ENCODE measurements at regions not wholly inside any gene's neighbourhood (a gene's known extent, or its start where the extent isn't known, plus 50 kb on each side); places are given as distances from the start of the nearest gene placed in this dataset.

GRCh38 chr6:44062771-44063560, 64.3 kb downstream of the MRPL14 start:
- no peak for DNase-seq

GRCh38 chr6:44062105-44062770, 65.0 kb downstream of the MRPL14 start:
- no peak for DNase-seq

- no peak for DNase-seq
Measured at GRCh38 chr6:44061375-44062104, 65.7 kb downstream of the MRPL14 start.

- DNase-seq: no peak
Measured at GRCh38 chr6:44060612-44061374, 66.5 kb downstream of the MRPL14 start.

GRCh38 chr6:44059359-44060346, 67.6 kb downstream of the MRPL14 start:
- DNase-seq: no peak

- DNase-seq: peak; percentile 26
Measured at GRCh38 chr6:44058617-44059358, 68.5 kb downstream of the MRPL14 start.

- DNase-seq: no peak
Measured at GRCh38 chr6:44057931-44058616, 69.2 kb downstream of the MRPL14 start.

- DNase-seq: no peak
Measured at GRCh38 chr6:44057238-44057930, 69.9 kb downstream of the MRPL14 start.

GRCh38 chr6:44056392-44057237, 70.6 kb downstream of the MRPL14 start:
- DNase-seq: no peak

GRCh38 chr6:44054721-44055559, 72.3 kb downstream of the MRPL14 start:
- no peak for DNase-seq

GRCh38 chr6:44053760-44054556, 73.3 kb downstream of the MRPL14 start:
- DNase-seq: no peak

- no peak for DNase-seq
Measured at GRCh38 chr6:44053106-44053756, 74.0 kb downstream of the MRPL14 start.

GRCh38 chr6:44052419-44053023, 74.7 kb downstream of the MRPL14 start:
- DNase-seq: no peak

GRCh38 chr6:44051515-44051914, 75.7 kb downstream of the MRPL14 start:
- DNase-seq: no peak

GRCh38 chr6:44050872-44051505, 76.3 kb downstream of the MRPL14 start:
- no peak for DNase-seq

All from CD4-positive, alpha-beta T cell treated with Interleukin-10 for 1 hour (primary cell).